ENCODE measurements at regions not wholly inside any gene's neighbourhood (a gene's known extent, or its start where the extent isn't known, plus 50 kb on each side); places are given as distances from the start of the nearest gene placed in this dataset.

GRCh38 chr10:36591436-36591835, 534.0 kb upstream of the ANKRD30A start:
- 100% methylated on average over 2 of the region's 2 CpGs; no CpG with 5 or more reads in 1 of the 2 experiments for WGBS, 2 experiments (ENCODE audit: extremely low coverage in 1 of 2, insufficient coverage in 1 of 2, insufficient read length in 1 of 2, insufficient replicate concordance in 2 of 2, low coverage in 1 of 2, low lambda C conversion rate in 2 of 2, missing lambda C conversion rate in 1 of 2)
- Histone ChIP-seq H2BK5ac (ENCODE audit: low read depth, low read length) (no peak overlapping the region), H4K20me1 (replicated peaks in 1 of 2; ENCODE audit: control insufficient read depth in 1 of 2, insufficient read depth in 2 of 2, low read length in 2 of 2) (no peaks in the 10 kb centered on the region), H3K27ac (ENCODE audit: low read depth, low read length) (no peak overlapping the region), H3K4me2 (ENCODE audit: insufficient read depth in 1 of 2, low read depth in 2 of 2, low read length in 2 of 2) (no peak overlapping the region), H4K5ac (ENCODE audit: insufficient read length, low read depth, low read length) (no peak overlapping the region), H3K4me1 (replicated peaks in 1 of 4; ENCODE audit: control insufficient read depth in 3 of 4, insufficient read depth in 4 of 4, low read length in 3 of 4) (no peaks in the 10 kb centered on the region), H3K27me3 (replicated peaks in 1 of 4; ENCODE audit: control insufficient read depth in 3 of 4, extremely low read depth in 1 of 4, insufficient read depth in 3 of 4, low read length in 3 of 4) (no peaks in the 10 kb centered on the region), H3K9ac (replicated peaks in 1 of 4; ENCODE audit: extremely low read depth in 1 of 4, low read depth in 3 of 4, low read length in 3 of 4) (no peak overlapping the region), H3K56ac (replicated peaks; ENCODE audit: insufficient read length, low read depth, low read length) (no peak overlapping the region), H3K4me3 (ENCODE audit: extremely low read depth in 1 of 4, insufficient read depth in 2 of 4, low read depth in 3 of 4, low read length in 4 of 4) (no peak overlapping the region), H3K79me2 (ENCODE audit: control insufficient read depth in 1 of 2, insufficient read depth in 2 of 2, low read length in 2 of 2) (no peaks in the 10 kb centered on the region), H2AK5ac (ENCODE audit: low read depth, low read length) (no peak overlapping the region), H3K4ac (replicated peaks; ENCODE audit: insufficient read length, low read depth, low read length) (no peak overlapping the region), H3K36me3 (ENCODE audit: control insufficient read depth in 2 of 4, insufficient read depth in 4 of 4, low read length in 3 of 4) (no peaks in the 10 kb centered on the region), H3K79me1 (ENCODE audit: low read depth, low read length) (no peaks in the 10 kb centered on the region), H3K9me3 (ENCODE audit: insufficient read depth in 2 of 2, low read depth in 1 of 2, low read length in 1 of 2) (no peaks in the 10 kb centered on the region), H3K18ac (ENCODE audit: extremely low read depth, low read length) (no peak overlapping the region), H2BK120ac (replicated peaks; ENCODE audit: low read depth, low read length) (no peak overlapping the region), H2BK15ac (ENCODE audit: low read length) (no peak overlapping the region), H4K8ac (ENCODE audit: extremely low read depth, insufficient read depth, low read length) (no peak overlapping the region), H4K91ac (replicated peaks; ENCODE audit: insufficient read length, low read length) (no peak overlapping the region), H3K23ac (ENCODE audit: insufficient read length) (no peak overlapping the region), H2BK12ac (ENCODE audit: low read depth, low read length) (no peak overlapping the region), H2AFZ (ENCODE audit: low read length) (no peak overlapping the region), H3K23me2 (ENCODE audit: low read depth, low read length) (no peaks in the 10 kb centered on the region), H2BK20ac (ENCODE audit: low read length) (no peak overlapping the region), H3K14ac (ENCODE audit: insufficient read length) (no peak overlapping the region)
- TF ChIP-seq SP4 (IDR thresholded peaks at IDR 0.05; ENCODE audit: low read length) (no peak), FOSL1 (IDR thresholded peaks at IDR 0.05; ENCODE audit: insufficient read depth, low read depth, low read length) (no peak), SP2 (IDR thresholded peaks at IDR 0.05; ENCODE audit: low read length) (no peak), YY1 (IDR thresholded peaks at IDR 0.05; ENCODE audit: low read depth, low read length) (no peak), GTF2F1 (IDR thresholded peaks at IDR 0.05; ENCODE audit: borderline replicate concordance, low read depth, low read length) (no peak), SRF (IDR thresholded peaks at IDR 0.05; ENCODE audit: low read depth, low read length) (no peak), RAD21 (IDR thresholded peaks at IDR 0.05 in 1 of 2, conservative IDR thresholded peaks at IDR 0.05 in 1 of 2; ENCODE audit: low read depth in 2 of 2, low read length in 2 of 2) (no peak), BRCA1 (IDR thresholded peaks at IDR 0.05; ENCODE audit: low read depth, low read length) (no peak), POLR2A (IDR thresholded peaks at IDR 0.05; ENCODE audit: control extremely low read depth in 1 of 2, low read depth in 2 of 2, low read length in 2 of 2) (no peak), HDAC2 (IDR thresholded peaks at IDR 0.05; ENCODE audit: borderline replicate concordance in 1 of 2, low read depth in 2 of 2, low read length in 2 of 2) (no peak), MAX (IDR thresholded peaks at IDR 0.05) (no peak), SUZ12 (IDR thresholded peaks at IDR 0.05; ENCODE audit: low read length) (no peak), CBX5 (IDR thresholded peaks at IDR 0.05; ENCODE audit: low read depth, low read length) (no peak), KDM5A (IDR thresholded peaks at IDR 0.05; ENCODE audit: low read length) (no peak)
- DNase-seq (ENCODE audit: low read depth in 1 of 2, low spot score in 2 of 2) (no peak), FAIRE-seq (no peak)
- CTCF ChIA-PET (ENCODE audit: partially characterized antibody): no interaction called here
- POLR2A ChIA-PET (ENCODE audit: partially characterized antibody): no interaction called here
